ENCODE measurements at regions not wholly inside any gene's neighbourhood (a gene's known extent, or its start where the extent isn't known, plus 50 kb on each side); places are given as distances from the start of the nearest gene placed in this dataset.

DNA sequence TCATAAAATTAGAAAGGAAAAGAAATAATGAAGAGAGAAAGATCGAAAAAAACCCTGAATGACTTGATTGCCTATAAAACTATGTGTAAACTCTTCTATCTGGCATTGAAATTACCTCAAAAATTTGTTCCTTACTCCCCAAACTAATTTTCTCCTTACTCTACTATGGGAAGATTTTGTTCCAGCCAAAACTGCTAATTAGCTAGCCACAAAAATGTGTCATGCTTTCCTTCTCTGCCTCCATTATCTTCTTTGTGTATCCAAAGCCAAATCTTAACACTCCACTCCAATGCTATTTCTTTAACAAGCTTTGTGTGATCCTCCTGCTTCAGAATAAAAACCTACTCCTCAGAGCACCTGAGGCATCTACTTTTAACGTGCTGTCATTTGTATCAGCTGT is 831.2 kb downstream of the METTL15 start:
- TF ChIP-seq, protein P1, sequence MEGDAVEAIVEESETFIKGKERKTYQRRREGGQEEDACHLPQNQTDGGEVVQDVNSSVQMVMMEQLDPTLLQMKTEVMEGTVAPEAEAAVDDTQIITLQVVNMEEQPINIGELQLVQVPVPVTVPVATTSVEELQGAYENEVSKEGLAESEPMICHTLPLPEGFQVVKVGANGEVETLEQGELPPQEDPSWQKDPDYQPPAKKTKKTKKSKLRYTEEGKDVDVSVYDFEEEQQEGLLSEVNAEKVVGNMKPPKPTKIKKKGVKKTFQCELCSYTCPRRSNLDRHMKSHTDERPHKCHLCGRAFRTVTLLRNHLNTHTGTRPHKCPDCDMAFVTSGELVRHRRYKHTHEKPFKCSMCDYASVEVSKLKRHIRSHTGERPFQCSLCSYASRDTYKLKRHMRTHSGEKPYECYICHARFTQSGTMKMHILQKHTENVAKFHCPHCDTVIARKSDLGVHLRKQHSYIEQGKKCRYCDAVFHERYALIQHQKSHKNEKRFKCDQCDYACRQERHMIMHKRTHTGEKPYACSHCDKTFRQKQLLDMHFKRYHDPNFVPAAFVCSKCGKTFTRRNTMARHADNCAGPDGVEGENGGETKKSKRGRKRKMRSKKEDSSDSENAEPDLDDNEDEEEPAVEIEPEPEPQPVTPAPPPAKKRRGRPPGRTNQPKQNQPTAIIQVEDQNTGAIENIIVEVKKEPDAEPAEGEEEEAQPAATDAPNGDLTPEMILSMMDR (IDR thresholded peaks at IDR 0.05; ENCODE audit: insufficient read depth, low read depth, low read length): no peak
- no peaks in the 10 kb centered on the region for H3K27me3 ChIP-seq (ENCODE audit: control insufficient read depth, insufficient read depth, low read length)
- ChIA-PET POLR2A (no interaction called here), CTCF (interaction anchor here (1.0 kb wide), 1 partner anchor 17 kb away, joined by 3 read pairs; no protein-coding TSS in a partner anchor)
- no peak overlapping the region for H3K4me3 ChIP-seq (ENCODE audit: low read depth, low read length)
- no peaks in the 10 kb centered on the region for H3K36me3 ChIP-seq (ENCODE audit: control insufficient read depth, insufficient read depth, low read length)
- no peak for DNase-seq (ENCODE audit: low read depth)

DNA sequence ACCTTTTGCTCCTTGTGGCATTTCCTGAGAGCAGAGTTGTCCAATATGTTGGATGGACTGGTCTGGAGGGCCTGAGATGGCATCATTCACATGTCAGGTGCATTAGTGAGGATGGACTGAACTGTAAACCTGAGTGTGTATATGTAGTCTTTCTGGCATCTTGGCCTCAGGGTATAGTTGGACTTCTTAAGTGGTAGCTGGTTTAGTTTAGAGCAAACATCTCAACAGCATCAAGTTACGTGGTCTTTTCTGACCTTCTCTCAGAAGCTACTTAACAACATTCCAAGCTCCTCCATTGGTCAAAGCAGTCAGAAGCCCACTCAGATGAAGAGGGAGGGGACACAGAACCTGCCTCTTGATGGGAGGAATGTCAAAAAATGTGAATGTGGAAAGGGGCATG is 829.9 kb downstream of the METTL15 start:
- ChIA-PET CTCF (interaction anchor here (0.6 to 1.5 kb wide), 2 partner anchors 10 to 1275 kb away, joined by 3 read pairs; no protein-coding TSS in a partner anchor), POLR2A (no interaction called here)
- Histone ChIP-seq H3K27me3 (ENCODE audit: control insufficient read depth, insufficient read depth, low read length) (no peaks in the 10 kb centered on the region), H3K4me3 (ENCODE audit: low read depth, low read length) (no peak overlapping the region), H3K36me3 (ENCODE audit: control insufficient read depth, insufficient read depth, low read length) (no peaks in the 10 kb centered on the region)
- TF ChIP-seq, protein P1 (IDR thresholded peaks at IDR 0.05; ENCODE audit: insufficient read depth, low read depth, low read length): no peak
- DNase-seq (ENCODE audit: low read depth): no peak

DNA sequence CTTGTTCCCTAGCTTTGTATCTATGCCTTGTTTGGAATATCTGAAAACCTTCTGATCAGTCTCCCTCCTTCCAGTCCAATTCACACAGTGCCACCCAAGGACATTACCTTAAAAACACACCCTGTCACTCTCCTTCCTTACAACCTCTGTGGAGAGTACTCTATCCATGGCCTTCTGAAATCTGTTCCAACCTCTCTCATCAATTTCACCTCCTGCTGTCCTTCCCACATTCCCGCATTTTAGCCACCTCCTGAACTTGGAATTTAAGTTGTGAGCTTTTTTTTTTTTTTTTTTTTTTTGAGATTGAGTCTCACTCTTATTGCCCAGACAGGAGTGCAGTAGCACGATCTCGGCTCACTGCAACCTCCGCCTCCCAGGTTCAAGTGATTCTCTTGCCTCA is 824.8 kb downstream of the METTL15 start:
- TF ChIP-seq, protein P1 (IDR thresholded peaks at IDR 0.05; ENCODE audit: insufficient read depth, low read depth, low read length): no peak
- no peaks in the 10 kb centered on the region for H3K36me3 ChIP-seq (ENCODE audit: control insufficient read depth, insufficient read depth, low read length)
- ChIA-PET POLR2A (no interaction called here), CTCF (interaction anchor here (1.5 kb wide), 1 partner anchor 10 kb away, joined by 4 read pairs; no protein-coding TSS in a partner anchor)
- DNase-seq (ENCODE audit: low read depth): no peak
- H3K4me3 ChIP-seq (ENCODE audit: low read depth, low read length): no peak overlapping the region
- no peaks in the 10 kb centered on the region for H3K27me3 ChIP-seq (ENCODE audit: control insufficient read depth, insufficient read depth, low read length)

GRCh38 chr11:28924004-28924403 is 815.8 kb downstream of the METTL15 start:
- Histone ChIP-seq H3K27me3 (ENCODE audit: control insufficient read depth, insufficient read depth, low read length) (no peaks in the 10 kb centered on the region), H3K4me3 (ENCODE audit: low read depth, low read length) (no peak overlapping the region), H3K36me3 (ENCODE audit: control insufficient read depth, insufficient read depth, low read length) (no peaks in the 10 kb centered on the region)
- ChIA-PET CTCF (interaction anchor here (1.0 kb wide), 1 partner anchor 10 kb away, joined by 4 read pairs; no protein-coding TSS in a partner anchor), POLR2A (no interaction called here)
- TF ChIP-seq, protein P1 (IDR thresholded peaks at IDR 0.05; ENCODE audit: insufficient read depth, low read depth, low read length): no peak
- no peak for DNase-seq (ENCODE audit: low read depth)

GRCh38 chr11:28922386-28922981 is 814.3 kb downstream of the METTL15 start:
- CTCF ChIA-PET: interaction anchor here (0.8 to 1.1 kb wide), 3 partner anchors 8 to 17 kb away, joined by 3 read pairs; no protein-coding TSS in a partner anchor
- no peak for DNase-seq (ENCODE audit: low read depth)
- Histone ChIP-seq H3K36me3 (ENCODE audit: control insufficient read depth, insufficient read depth, low read length) (no peaks in the 10 kb centered on the region), H3K27me3 (ENCODE audit: control insufficient read depth, insufficient read depth, low read length) (no peaks in the 10 kb centered on the region), H3K4me3 (ENCODE audit: low read depth, low read length) (no peak overlapping the region)
- TF ChIP-seq, protein P1 (IDR thresholded peaks at IDR 0.05; ENCODE audit: insufficient read depth, low read depth, low read length): no peak
- POLR2A ChIA-PET: no interaction called here
